22Rv1 (cell line): ENCODE measurements at regions not wholly inside any gene's neighbourhood (a gene's known extent, or its start where the extent isn't known, plus 50 kb on each side); places are given as distances from the start of the nearest gene placed in this dataset.

Experiments
- H3K27ac ChIP-seq: fragments of 450-650 bp; 2 replicates; pipeline ENCODE4 v1.5.1; 2017
- CTCF ChIP-seq: fragments of 450-650 bp; IDR thresholded peaks from 2 replicates; pipeline ENCODE4 v1.5.1; 2017; ENCODE audit warnings: mild to moderate bottlenecking
- ZFX ChIP-seq: fragments of 450-650 bp; IDR thresholded peaks from 2 replicates; pipeline ENCODE4 v1.6.1; 2017; ENCODE audit warnings: antibody characterized with exemption, borderline replicate concordance

- no peak overlapping the region for H3K27ac ChIP-seq
- TF ChIP-seq CTCF (no peak), ZFX (no peak)
These were observed 63.0 kb upstream of the GRIP1 start for GRCh38 chr12:66741919-66742318.

DNA sequence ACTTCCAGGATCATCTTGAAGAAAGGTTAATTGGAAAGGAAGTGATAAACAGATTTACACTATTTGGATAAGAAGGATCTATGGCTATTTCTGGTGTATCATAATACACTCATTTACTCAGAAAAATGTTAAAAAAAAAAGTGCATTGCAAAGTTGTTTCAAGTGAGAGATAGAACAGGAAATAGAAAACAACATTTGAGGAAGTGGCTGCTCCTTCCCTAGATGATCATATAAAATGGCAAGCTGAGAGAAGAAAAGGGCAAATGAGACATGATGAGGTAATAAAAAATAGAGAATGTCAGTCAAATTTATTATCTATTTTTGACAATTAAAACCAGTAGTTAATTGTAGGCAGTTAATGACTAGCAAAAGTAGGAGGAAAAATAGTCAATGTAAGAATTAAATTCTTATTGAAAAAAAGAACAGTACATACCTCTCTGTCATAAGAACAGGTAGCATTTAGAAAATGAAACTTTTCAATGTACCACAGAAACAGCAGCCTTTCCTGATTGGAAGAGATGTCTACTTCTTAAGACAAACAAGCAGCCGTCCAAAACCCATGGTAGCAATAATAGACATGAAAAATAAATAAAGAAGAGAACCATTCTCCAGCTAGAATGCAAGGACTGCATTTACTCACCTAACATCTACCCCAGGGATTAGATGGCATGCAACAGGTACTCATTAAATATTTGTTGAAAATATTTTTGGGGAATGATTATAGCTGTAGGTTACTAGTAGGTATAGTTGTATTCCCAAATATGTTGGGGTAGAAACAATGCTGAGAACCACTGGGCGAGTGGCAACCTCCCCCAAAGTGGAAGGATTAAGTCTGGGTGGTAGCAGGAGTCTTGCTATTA, 63.9 kb upstream of the GRIP1 start:
- TF ChIP-seq CTCF, result no peak
- no peak for TF ChIP-seq ZFX
- H3K27ac ChIP-seq, result no peak overlapping the region

- TF ChIP-seq CTCF (no peak), ZFX (no peak)
- H3K27ac ChIP-seq, result no peak overlapping the region
These were observed 65.6 kb upstream of the GRIP1 start for GRCh38 chr12:66744461-66744860.

DNA sequence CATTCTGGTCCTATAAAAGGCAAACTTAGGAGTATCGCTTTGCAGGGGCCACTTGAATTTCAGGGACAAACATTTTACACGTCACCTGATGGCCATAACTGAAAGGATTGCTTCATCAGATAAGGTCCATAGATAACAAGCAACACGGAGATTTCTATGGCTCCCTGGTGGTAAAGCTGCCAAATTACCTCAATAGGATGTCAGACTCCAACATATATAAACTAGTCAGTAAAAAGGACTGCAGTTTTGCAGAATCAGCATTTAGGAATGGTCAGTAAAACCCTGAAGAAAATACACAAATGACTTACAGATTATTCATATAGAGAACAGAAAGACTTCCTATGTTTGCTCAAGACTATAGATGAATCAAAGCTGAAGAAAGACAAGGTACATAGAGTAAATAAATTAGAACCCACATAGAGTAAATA, 66.1 kb upstream of the GRIP1 start:
- H3K27ac ChIP-seq, result no peak overlapping the region
- no peak for TF ChIP-seq ZFX
- TF ChIP-seq CTCF, result no peak

DNA sequence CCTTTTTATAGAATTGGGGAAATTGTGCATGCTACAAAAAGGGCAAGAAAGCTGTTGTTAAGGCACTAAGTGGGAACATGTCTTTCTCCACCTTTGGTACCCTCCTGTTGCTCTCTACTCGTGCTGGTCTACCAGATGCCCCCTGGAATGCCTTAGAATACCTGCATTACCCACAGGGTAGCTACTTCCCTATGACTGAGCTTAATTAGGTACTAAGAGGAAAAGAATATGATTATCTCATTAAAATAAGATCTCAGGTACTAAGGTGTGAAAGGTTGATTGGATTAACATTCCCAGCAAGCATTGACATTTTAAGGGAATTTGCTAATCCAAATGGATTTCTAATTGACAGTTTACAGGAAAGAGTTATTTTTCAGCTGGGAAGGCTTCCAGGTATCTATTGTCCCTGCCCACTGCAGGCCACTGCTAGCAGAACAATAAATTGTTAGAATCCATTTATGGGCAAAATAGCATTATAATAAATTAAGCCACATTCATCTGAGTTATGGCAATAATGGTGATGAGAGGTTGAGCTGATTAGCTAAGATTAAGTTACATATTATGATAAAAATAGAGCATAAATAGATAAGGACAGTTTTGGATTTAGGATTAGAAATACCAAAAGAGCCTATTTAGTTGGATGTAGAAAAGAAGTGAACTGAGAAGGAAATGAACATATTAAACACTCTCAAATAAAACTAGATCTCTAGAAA, 67.8 kb upstream of the GRIP1 start:
- TF ChIP-seq ZFX (no peak), CTCF (no peak)
- H3K27ac ChIP-seq, result no peak overlapping the region

GRCh38 chr12:66751432-66752113, 72.7 kb upstream of the GRIP1 start:
- TF ChIP-seq ZFX (no peak), CTCF (no peak)
- H3K27ac ChIP-seq, result no peak overlapping the region
